Stimulated activated CD4-positive, alpha-beta T cell treated with anti-CD3 and anti-CD28 coated beads, Interleukin-1b, Interleukin-23, amount 100 ng/mL, for 24 hours (primary cell): ENCODE measurements at regions not wholly inside any gene's neighbourhood (a gene's known extent, or its start where the extent isn't known, plus 50 kb on each side); places are given as distances from the start of the nearest gene placed in this dataset.
"Not testable (repeated sequence)": the region's sequence is repeated elsewhere in the genome, so short reads cannot be mapped to it uniquely, and the experiment has no call there.

Experiments used
- DNase-seq, 4 experiments: peaks; one replicate each; pipeline ENCODE4 v3.0.0-alpha.2; 2020; ENCODE audit warnings: low read depth in 4 of 4, low spot score in 1 of 4

DNA sequence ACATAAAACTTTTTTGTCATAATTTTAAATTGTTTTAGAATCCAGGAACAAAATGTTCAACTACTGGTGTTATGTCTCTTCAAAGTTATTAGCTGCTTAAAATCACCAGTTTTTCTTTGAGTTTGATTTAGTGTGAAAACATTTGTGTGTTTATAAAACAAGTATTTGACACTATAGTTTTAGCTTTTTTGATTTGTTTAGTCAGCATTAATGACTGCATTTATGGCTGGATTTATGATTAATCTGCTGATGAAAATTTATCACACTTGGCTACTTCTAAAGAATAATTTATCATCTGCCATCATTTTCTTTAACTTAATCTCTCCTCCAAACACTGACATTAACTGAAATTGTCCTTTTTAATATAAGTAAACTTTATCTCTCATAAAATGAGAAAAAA, 1465.9 kb upstream of the SLC10A2 start:
- DNase-seq: no peak

DNA sequence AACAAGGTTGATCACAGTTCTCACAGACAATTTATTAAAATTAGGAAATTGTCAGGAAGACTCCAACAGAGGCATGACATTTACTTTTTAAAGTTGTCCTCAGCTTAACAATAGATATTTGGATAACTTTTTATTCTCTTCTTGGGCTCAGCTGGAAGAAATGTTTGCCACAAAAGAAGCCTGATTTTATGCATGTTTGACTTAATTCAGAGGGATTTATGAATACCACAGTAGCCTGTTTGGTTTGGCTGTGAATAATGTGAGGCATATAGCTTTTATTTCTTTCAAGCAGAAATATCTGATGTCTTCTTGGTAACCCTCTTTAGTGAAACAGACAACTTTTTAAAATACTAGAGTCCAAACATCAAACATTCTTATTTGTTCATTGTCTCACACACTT, 1464.5 kb upstream of the SLC10A2 start:
- no peak for DNase-seq

DNA sequence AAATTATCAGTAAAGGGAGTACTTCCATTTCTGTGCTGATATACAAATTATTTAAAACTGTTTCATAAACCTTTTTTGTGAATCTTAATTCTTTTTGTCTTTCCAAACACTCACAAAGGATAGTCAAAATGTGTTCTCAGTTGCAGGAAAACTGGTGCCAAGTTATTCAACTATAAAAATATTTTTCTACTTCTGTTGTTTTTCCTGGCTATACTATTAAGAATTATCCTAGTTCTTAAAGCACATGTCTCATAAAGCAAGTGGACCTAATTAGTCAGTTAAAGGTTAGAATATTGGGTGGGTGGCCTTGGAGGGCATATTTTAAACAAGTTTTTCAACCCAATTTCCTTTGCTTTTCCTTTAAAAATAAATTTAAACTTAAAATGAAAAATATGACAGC, 1460.3 kb upstream of the SLC10A2 start:
- no peak for DNase-seq

DNA sequence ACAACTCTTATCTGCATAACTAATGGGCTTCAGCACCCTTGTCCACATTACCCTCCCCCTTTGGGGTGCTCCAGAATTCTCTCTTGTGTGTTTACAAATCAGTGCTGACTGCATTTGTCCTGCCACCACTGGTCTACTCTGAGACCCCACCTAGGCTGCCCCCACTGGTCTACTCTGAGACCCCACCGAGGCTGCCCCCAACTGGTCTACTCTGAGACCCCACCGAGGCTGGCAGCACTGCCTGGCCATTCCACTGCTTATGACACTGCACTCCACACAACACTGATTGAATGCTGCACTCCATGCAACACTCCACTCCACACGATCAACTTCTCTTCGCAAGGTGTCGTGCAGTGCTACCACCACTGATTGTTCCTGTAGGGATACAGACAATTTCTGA, 1459.2 kb upstream of the SLC10A2 start:
- DNase-seq: no peak

DNA sequence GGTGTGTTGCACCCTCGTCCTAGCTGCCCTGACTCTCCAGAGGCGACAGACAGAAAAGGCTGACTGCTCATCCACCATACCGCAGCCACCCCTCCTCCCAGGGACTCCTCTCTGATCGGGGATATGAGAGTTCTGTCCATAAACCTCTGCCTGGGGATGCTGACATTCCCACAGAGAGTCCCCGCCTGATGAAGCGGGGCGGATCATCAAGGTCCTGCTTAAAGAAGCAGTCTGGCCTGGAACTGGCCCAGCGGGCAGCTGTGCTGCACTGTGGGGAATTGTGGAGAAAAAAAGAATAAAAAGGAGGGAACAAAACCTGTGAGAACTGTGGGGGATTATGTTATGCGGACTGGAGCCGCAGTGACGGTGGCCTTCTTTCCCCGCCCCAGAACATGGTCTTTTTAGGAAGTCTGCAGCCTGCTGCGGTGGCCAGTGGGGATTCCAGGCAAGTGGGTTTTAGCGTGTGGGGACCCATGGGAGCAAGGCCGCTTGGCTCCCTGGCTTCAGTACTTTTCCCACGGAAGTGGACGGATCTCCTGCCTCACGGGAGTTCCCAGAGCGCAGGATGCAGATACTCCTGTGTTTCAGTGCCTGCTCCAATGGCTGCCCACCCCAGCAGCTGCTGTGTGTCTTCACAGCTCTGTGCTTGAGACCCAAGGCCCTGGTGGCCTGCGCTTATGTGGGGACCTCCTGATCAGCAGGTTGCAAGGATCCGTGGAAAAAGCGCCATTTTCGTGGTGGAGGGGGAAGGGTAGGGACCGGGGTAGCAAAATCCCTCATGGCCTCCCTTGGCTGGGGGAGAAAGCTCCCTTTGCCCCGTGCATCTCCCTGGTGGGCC, 1456.2 kb upstream of the SLC10A2 start:
- DNase-seq: no peak

DNA sequence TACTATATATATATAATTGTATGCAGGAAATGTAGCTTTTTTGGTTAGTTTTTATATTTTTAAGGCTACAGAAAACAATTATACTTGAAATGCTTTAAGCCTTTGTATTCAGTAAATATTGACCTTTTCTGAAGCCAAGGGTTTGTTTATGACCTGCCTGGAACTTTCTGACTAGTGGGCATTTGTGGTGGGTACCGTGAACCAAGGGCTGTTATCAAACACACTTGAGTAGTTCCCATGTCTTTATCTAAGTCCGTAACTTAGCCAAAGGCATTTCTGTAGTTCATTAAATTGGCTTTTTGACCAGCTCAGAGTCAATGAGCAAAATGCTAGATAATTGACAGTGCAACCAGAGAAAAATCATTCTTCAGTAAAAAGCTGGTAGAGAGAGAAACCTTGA, 1444.2 kb upstream of the SLC10A2 start:
- DNase-seq: no peak

DNA sequence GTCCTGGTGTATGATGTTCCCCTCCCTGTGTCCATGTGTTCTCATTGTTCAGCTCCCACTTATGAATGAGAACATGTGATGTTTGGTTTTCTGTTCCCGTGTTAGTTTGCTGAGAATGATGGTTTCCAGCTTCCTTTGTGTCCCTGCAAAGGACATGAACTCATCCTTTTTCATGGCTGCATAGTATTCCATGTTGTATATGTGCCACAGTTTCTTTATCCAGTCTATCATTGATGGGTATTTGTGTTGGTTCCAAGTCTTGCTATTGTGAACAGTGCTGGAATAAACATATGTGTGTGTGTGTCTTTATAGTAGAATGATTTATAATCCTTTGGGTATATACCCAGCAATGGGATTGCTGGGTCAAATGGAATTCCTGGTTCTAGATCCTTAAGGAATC, 1427.3 kb upstream of the SLC10A2 start:
- DNase-seq: not testable (repeated sequence)

DNA sequence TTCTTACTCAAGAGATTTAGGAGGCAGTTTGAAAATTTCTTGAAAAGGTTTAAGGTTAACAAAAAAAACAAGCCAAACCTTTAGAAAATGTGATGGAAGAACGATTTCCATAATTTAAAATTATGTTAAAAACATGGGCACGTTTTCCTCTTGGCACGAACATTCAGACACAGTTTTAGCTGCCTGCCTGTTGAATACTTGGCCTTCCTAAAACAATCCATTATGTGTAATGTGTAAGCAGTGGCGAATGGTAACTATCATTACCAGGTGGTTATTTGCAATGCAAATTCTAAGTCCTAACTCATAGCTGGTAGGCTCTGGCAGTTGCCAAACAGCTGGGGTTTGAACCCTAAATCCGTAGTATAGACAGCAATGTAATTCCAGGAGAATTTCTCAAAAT, 1425.7 kb upstream of the SLC10A2 start:
- DNase-seq: no peak

DNA sequence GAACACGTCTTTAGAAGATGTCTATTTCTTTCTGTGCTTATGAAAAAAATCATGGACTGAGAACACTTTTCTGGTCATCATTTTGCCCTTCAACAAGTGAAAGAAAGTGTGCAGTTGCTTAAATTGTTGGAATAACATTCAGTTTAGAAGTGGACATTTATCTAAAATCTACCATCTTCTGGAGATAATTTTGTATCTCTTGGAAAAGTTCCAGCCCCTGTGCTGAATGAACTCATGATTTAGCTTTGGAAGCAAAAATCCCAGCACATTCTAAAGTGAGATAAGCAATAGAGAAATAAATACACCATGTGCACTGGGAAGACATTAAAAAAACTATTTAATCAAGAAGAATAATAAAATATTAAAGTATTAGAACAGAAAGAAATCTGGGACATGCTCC, 1420.8 kb upstream of the SLC10A2 start:
- DNase-seq: no peak

DNA sequence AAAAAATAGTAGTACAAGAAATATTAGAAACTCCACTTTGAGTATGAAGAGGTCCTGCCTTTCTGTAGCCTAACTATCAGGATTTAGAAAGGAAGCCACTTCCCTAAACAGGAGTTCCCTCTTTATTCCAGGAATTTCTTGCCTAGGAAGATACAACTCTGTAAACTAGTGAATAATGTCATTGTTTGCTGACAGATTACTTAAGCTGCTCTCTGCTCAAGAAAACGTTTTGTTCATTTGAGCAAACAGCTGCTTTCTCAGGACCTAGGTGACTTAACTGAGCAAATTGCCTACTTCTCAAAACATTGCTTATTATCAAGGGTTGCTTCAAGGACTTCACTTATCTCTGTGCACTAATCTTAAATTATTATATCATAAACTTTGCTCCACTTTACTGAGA, 1419.4 kb upstream of the SLC10A2 start:
- DNase-seq: no peak

DNA sequence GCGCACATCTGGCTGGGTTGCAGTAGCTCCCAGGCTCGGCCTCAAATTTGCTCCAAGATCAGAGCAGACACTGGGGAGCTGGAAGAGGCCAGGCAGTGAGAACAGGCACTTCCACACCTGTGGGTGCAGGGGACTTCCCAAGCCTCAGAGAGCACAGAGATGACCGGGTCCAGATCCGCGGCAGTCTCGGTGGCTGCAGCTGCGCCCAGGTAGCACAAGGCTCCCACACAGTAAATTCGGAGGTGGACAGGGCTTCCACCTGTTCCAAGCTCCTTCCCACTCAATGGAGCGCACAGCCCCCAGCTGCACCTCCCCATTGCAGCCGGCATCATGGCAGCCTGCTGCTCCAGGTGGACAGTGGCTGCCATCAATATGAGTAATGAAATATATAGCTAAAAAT, 1417.4 kb upstream of the SLC10A2 start:
- no peak for DNase-seq

DNA sequence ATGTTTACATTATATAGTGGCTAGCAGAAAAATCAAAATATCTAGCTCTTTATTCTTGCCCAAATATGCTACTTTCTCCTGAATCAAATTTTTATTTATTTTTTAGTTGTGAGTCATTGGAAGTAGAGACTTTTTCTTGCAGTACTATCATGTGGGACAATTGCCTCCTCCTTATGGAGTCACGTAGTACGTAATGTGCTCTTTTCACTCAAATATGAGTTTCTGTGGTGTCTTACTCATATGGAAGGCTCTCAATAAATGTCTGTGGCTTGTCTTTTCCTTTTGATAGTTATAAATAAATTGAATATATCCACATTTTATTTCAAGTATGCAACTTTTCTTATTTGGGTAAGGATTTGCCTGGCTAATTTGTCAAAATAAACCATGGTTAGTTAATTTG, 1411.0 kb upstream of the SLC10A2 start:
- no peak for DNase-seq

DNA sequence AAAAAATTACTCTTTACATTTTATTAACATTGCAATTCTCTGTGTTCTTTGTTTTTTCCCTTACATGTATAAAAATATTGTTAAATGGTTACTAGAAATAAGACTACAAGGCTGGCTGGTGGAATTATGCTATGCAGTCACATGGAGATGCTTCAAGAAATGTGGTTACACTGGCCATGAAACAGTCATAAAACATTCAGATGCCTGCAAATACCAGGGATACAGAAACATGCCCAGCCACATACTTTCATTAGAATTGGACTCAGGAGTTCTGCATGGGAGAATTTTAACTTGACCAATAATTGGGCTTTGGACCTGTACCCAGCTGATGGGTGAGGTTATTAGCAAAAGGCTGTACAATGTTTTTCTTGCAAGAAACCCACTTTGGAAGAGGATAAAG, 1407.7 kb upstream of the SLC10A2 start:
- no peak for DNase-seq

DNA sequence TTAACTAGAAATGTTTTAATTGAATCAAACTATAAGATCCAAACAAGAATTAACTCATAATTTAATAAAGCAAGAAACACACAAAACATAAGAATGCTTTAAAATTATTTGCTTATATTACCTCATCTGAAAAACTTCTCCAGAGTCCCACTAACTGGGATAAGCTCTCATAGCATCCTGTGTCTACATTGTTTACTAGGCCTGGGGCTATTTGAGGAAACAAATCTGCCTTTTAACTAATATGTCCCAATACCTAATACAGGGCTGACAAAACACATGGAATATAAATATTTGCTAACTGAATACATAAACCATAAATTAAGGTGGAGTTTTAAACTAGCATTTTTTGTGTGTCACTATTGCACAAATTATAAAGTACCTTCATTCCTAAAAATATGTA, 1399.8 kb upstream of the SLC10A2 start:
- no peak for DNase-seq

DNA sequence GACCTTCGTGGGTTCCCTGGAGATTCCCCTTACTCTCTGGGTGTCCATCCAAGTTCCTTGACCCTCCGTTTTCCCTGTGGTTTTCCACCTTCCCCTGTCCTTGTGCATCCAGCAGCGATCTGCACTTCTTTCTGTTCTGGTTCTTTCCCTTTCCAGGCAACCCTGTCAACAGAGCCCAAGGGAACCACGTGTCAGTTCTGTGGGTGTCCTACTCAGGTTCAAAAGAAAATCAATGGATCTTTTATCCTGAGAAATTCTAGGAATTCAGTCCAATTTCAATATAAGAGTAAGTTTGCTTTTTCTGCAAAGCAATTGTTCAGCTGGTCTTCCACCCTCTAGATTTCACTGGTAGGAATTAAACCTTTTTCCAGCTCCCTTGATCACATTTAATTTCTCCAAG, 1394.8 kb upstream of the SLC10A2 start:
- DNase-seq: no peak

DNA sequence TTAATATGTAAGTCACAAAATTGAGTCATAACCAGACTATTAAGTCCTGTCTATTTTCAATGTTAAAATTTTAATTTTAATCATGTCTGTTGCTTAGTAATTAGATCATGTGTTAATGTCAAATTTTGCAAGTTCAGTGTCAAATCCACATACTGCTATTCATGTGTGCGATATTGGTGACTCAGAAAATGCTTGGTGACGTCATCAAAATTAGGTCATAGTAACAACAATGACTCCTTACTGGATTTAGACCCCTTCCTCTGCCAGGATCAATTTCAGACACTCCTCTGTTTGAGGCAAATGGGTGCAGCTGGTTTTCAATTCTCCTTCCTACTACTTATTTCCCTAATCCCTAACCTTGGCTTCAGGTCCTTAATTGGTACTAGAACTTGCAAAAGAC, 1394.3 kb upstream of the SLC10A2 start:
- DNase-seq: no peak

DNA sequence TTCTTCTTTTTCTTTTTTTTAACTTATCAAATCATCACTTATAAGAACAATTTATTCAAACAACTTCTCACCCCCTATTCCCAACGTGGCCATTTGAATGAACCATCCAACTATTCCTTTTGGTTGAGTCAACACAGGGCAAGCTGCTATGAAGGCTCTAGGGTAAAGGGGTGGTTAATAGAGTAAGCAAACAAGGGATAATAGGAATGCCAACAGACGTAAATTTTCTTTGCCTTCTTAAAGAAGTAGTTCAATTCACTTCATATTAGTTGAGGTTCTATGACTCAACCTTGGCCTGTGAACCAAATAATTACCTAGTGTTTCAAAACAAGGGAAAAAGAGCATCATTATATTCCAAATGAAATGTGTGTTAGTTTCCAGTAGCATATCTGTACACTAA, 1383.8 kb upstream of the SLC10A2 start:
- no peak for DNase-seq

DNA sequence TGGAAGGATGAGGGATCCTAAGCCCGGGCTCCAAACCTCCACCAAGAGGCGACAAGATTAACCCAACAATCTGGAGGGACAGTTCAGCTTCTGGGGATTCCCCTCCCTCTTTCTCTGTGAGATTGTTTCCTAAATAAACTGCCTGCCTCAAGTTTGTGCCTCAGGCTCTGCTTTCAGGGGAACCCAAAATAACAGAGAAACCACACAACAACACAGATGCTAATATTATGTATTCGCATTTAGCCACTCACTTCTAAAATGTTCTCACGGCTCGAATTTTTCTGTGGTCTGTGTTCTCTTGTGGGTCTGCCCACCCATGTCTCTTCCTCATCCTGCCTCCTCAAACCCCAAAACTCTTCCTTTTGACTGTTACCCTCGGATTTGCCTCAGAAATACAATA, 1381.1 kb upstream of the SLC10A2 start:
- no peak for DNase-seq

DNA sequence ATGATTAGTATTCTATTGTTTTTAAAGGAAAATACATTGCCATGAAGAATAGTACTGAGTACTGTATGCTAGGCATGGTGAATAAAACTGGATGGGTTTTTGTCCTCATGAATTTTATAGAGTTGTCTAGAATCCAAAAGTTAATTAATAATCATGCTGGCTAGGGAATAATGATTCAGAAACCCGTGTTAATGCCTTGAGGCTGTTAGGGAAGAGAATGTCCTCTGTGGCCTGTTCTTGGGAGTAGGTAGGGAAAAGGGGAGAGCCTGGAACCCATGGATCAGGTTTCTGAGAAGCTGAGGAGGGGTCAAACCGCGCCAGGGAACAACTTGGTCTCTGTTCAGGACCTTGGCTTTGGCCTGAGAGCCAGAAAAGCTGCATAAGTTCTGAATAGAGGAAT, 1376.3 kb upstream of the SLC10A2 start:
- DNase-seq: no peak

DNA sequence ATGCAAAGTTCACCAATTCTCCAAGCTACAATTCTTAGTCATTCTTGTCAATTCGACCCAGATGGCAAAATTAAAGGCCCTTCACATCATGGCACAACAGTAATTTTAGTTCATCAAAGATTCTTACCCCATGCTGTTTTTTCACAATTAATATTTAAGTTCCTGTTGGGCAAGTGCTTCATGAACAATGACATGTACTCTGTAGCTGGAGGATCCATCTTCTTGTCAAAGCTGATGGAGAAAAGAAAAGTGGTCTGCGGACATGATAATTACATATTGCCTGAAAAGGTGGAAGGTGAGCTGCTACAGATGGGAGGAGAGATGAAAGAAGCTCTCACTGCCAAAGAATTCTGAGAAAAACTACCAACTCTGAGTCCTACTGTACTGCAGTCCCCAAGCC, 1370.3 kb upstream of the SLC10A2 start:
- no peak for DNase-seq

DNA sequence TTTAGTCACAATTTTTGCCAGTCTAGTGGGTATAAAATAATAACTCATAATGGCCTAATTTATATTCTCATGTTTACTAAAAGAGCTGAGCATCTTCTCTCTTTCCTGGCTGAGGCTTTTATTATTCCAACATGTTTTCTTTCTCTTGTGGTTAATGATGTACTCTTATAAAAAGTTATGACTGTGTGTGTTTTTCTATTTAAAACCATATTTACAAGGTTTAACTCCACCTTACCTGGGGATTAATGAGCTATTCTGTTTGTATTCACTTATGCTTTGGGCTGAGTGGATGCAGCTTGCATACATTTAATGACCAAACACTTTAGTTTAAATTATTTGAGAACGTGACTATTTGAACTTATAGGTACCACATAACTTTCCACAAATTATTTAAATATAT, 1365.7 kb upstream of the SLC10A2 start:
- no peak for DNase-seq

DNA sequence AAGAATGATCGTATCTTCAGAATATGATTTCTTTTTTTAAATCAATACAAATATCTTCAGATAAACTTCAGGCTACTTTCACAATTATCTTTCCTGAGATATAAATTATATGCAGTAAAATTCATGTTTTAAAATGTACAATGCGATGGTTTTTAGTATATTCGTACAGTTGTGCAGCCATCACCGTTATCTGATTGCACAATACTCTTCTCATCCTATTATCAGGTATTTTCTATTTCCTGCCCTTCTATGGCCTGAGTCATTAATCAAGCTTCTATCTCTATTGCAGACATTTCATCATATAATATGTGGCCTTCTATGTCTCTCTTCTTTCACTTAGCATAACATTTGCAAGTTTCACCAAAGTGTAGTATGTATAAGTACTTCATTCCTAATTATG, 1360.2 kb upstream of the SLC10A2 start:
- DNase-seq: no peak

DNA sequence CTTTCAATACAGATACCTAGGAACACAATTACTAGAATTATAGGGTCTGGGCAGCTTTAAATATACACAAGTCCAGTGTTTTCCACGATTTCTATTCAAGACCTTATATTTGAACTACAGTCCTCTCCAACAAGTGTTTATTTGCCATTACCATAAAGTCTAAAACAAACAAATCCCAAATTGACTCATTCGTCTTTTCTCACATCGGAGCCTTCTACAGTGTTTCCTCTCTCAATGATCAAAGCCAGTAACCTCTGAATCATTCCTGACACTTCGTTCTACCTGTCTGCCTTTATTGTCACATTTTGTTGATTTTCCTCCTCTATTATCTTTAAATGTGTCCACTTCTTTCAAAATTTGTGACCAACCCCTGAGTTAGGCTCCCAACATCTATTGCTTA, 1356.5 kb upstream of the SLC10A2 start:
- no peak for DNase-seq

DNA sequence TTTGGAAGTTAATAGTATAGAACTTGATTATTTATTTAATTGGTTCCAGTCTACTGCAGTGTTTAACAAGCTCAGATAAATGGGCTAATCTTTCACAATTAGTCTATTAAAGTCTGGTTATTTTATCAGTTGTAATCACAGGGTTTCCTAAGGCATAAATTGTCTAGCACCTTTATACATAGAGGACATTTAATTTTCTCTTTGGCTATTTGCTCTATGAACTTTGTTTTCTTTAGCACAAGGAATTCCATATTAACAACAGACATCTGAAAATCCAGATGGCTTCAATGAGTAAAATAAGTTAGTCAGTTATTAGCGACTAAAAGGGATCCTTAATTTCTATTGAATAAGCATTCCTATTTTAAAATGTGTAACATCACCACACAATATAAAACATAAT, 1350.8 kb upstream of the SLC10A2 start:
- no peak for DNase-seq
